Endometrium (tissue), 2 donors: ENCODE measurements at regions not wholly inside any gene's neighbourhood (a gene's known extent, or its start where the extent isn't known, plus 50 kb on each side); places are given as distances from the start of the nearest gene placed in this dataset.

Experiments used
- FAIRE-seq: peaks from 2 replicates; lab custom pipeline; 2012; peaks lifted over from hg19 to GRCh38; lab: Jason Lieb, UNC
- donor health status: control.
- donor health status: control.

DNA sequence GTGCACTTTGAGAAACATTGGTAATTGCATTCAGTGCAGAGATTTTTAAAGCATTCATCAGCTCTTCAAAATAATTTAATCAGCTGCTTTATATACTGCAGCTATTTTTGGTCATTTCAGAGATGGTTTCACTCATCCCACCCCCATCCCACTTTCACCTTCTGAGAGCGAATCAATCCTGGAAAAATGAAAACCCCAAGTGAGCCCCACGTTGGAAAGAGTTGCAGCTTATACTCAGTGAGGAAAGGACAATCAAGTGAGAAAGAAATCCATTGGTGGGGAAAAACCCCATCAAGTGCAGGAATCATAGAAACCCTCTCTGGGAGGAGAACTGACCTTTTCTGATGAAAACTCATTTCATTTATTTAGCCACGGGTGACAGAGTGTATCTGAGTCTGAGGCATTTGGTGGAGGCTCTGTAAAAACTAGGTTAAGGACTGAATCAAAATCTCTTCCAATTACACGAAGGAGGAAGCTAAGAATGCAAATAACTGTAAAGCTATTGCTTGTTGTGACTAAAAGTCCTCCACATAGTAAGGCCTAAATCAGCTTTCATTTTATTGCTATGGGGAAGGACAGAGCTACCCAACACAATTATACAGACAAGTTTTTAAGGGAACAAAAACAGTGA, 240.4 kb upstream of the PGRMC2 start:
- FAIRE-seq: no peak

DNA sequence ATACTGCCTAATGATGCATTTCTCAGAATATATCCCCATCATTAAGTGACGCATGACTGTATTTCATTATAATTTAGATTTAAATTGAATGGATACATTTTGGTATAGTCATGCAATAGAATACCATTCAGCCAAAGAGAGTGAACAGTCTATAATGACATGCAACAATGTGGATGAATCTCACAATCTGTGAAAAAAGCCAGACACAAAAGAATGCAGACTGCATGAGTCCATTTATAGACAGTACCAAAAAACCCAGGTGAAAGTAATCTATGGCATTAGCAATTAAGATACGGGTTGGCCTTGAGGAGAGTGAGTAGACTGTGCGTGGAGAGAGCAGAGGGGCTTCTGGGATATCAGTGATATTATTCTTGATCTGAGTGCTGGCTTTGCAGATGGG, 239.7 kb upstream of the PGRMC2 start:
- no peak for FAIRE-seq

DNA sequence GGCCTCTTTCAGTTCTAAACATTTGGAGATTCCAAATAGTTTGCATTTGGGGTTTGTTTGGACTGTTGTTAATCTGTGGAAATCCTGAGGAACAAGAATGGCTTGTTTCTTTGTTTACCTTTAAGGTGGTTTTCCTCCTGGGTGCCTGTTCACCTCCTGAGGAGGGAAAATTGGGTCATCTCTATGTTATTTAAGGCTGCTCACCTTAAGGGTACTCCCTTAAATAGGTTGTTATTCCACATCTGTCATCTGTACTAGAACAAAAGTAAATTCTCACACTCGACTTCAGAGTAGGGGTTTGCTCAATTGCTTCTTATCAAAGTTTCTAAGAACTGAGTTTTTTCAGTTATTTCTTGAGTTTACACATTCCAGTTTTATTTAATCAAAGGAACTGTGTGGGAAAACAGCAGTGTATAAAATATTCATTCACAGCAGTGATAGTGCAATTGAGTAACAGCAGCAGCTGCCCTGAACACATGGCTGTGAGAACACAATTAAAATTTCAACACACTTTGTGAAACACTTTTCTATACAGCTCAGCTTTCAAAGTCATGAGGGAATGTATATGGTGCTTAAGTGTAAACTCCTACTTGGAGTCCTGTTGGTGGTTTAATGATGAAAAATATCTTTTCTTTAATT, 238.5 kb upstream of the PGRMC2 start:
- FAIRE-seq: no peak

DNA sequence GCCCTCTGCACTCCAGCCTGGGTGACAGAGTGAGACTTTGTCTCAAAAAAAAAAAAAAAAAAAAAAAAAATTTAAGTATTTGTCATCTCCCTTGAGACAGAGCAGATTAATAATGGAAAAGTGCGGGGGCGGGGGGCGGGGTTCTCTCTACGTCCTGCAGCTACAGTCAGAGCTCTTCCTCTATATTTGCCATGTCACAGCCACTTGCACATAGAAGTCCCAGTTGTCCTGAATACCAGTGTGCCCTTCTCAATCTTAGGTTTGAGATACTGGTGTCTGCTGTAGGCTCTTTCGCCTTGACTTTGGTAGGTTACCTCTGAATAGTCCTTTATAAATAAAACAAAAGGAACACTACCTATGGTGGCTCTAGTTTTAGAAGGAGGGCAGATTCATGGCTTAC, 237.8 kb upstream of the PGRMC2 start:
- no peak for FAIRE-seq

DNA sequence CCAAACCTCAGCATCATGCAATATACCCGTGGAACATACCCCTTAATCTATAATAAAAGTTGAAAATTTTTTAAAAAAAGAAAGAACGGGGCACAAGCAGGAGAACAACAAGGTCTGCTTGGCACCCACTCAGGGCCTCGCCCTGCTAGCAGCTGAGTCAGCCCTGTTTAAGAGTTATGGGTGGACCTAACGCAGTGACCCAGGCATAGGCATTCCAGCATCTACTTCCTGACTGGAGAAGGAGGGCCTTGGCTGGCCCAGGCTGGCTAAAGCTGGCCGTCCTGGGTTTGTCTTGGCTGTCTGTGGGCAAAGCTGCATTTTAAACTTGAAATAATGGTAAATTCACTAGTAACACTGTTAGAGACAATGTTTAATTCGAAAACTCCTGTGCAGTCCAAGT, 236.7 kb upstream of the PGRMC2 start:
- no peak for FAIRE-seq

DNA sequence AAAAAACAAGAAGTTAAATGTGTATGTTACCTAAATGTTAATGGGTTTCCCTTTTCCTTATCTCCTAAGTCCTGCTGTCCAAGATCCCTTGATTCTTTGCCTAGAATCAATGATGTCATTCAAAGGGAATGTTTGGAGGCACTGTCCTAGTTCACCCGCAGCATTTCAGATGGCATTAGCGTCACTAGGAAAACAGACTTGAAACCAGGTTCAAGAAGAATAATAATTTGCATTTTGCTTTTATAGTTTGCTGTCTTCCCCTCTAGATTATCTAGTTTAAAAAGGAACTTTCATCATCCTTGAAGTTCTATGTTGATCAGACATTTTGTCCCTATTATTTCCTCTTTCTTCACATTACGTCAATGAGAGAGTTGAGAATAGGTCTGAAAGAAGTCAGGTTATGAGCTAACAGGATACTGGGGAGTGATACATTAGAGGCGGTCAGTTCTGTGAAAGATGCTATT, 234.1 kb upstream of the PGRMC2 start:
- FAIRE-seq: no peak

DNA sequence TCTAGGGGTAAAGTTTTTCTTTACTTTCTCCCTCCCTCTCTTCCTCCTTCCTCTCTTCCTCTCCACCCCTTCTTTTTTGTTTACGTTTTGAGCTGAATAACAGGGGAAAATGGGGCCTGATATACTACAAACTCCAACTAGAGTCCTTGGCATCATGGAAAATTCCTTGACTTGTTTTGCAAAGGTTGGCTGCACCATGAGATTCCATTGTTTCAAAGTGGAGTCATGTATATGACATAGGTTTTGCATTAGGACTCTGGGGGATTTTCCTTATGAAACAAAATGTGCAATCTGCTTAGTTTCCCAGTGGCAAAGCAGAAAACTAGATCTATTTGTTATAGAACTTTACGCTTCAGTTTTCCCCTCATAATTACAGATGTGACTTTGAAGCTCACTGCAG, 233.5 kb upstream of the PGRMC2 start:
- no peak for FAIRE-seq

DNA sequence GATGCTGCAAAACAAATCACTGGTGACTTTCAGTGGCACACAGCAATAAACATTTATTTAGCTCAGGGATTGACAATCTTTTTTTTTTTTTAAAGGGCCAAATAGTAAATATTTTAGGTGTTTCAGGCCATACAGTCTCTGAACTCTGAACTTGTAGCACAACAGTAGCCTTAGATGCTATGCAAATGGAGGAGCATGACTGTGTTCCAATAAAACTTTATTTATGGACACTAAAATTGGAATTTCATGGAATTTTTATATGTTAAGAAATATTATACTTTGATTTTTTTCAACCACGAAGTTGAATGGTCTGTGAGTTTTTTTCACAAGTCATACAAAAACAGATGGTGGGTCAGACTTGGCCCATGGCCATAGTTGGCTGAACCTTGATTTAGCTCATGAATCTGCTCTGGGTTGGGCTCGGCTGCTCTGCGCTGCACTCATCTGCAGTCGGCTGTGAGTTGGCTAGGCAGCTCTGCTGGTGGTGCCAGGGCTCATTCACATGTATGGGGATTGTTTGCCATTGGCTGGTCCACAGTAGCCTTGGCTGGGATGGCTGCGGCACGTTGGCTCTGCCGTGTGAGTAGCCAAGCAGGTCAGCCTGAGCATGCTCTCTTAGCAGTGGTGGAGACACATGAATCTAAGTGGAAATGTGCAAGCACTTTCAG, 231.7 kb upstream of the PGRMC2 start:
- no peak for FAIRE-seq

DNA sequence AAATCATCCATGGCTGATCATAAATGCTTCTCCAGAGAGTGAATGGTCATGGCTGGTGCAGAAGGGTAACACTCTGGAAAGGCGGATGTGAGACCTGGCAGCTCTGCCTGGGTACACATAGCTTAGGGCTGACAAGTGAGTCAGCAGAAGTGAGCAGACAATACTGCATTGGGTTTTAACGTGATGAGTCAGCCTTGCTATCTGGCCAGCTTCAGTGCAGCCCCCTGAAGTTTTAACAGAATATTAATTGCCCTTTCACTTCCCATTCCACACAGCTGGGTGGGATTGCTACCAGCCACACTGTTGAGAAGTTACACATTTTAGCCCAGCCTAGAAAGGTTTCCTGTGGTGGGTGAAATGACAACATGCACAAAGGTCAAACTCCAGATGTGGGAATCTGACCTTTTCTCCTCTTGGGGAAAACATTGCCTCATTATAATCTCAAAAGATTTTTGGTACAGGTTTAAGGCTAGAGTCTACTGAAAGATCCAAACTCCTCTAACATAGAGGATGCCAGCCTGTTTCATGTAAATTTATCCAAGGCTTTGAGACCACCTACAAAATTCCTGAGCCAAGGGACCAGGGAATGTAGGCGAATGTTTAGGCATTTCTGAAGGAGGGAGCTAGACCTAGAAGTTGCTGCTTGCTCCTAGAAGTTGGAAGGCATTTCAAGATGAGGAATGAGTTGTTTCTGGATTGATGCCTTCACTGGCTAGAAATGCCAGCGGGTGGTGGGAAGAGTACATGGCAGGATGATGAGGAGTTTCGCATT, 230.3 kb upstream of the PGRMC2 start:
- FAIRE-seq: peak; percentile 85

DNA sequence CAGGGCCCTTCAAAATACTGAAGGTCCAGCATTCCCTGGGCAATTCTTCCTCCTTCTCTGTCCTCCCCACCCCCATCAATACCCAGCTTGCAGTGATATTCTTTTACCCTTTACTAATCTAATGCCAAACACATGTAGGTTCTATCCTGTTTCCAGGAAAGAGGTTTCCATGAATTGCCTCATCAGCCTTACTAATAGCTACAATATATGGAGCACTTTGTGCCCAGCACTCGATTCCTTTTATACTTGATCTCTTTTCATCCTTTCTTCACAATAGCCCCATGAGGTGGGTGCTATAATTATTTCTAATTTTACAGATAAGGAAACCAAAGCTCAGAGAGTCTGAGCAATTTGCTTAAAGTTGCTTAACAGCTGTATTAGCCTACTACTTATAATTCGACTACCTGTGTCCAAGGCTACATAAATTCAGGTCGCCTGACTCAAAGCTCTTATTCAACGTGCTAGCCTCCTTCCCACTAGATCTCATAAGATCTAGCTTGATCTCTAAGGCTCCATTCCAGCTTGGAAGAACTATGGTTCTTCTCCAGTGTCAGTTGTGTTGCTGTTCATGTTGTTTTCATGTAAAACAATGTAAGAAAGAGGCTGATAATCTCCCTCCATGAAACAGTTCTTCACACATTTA, 229.6 kb upstream of the PGRMC2 start:
- FAIRE-seq: no peak

DNA sequence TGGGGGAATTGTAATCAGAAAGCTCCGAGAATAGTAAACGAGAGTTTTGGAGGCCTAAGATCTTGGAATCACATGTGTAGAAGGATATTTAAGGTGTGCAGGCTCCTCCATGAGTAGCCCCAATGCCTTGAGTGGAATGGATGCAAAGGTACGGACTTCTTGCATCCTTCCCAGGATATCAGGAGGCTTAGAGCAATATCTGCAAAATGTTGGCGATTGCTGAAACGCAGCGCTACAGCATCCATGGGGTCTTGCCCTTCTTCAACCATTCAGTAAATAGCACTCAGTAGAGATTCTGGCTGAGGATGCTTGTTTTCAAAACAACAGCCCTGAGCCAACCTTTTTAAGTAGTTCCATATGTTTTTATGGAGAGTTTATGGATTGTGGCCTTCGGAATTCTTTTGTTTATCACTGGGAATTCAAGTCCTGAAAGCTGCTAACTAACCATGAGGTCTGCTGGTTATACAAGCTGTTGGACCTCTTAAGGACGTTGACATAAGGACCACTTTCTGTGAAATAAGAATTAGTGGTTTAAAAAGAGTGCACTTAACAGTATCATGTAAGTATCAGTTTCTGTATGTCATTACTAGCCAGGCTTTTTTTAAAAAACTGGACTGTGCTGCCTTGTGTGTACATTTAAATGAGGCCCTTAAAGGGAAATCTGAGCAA, 228.8 kb upstream of the PGRMC2 start:
- peak; percentile 96 for FAIRE-seq

DNA sequence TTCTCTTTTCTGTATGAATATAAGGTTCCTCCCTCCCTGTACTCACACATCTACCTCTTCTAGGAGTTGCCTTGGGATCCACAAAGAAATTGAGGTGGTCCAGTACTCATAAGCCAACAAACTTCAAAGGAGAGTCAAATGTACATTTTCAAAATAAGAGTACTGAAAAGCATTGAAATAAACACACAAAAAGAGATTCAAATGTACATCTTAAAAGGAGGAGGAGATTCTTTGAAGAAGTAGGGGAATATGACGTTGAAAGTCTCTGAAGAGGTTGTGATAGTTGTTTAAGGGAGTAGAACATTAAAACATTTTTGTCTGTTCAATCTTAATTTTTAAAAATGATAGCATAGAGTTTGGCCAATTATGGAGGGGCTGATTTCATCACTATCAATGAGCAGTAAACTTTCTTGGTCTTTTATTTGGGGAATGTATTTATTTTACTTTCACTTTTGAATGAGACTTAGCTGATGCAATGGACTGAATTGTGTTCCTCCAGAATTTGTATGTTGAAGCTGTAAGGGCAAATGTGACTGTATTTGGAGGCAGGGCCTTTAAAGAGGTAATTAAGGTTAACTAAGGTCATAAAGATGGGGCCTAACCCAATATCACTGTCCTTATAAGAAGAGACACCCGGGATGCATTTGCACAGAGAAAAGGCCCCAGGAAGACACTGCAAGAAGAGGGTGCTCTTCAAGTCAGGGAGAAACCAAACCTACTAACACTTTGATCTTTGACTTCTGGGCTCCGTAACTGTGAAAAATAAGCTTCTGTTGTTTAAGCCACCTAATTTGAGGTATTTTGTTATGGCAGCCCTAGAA, 226.3 kb upstream of the PGRMC2 start:
- FAIRE-seq: no peak

DNA sequence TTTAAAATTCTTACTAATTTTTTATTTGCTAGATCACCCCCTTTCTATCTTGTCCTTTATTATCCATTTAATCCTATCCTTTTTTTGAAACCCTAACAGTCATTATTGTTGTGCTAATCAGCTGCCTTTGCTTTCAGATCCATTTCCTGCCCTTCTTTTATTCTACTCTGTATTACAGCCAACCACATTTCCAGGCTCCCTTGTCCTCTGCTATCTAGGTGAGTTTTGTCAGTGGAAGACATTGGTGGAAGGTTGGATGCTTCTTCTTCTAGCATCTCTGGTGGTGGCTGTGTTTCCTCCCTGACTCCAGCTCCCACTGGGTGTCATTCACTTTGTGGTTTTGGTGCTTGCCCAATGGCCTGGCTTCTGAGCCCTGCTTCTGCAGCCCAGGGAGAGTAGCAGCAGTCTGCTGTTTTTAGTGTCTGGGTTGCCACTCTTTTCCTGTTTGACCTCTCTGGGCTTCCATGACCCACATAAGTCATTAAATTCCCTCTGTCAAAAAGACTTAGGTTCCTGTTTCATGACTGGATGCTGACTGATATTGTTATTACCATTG, 225.2 kb upstream of the PGRMC2 start:
- FAIRE-seq: no peak

DNA sequence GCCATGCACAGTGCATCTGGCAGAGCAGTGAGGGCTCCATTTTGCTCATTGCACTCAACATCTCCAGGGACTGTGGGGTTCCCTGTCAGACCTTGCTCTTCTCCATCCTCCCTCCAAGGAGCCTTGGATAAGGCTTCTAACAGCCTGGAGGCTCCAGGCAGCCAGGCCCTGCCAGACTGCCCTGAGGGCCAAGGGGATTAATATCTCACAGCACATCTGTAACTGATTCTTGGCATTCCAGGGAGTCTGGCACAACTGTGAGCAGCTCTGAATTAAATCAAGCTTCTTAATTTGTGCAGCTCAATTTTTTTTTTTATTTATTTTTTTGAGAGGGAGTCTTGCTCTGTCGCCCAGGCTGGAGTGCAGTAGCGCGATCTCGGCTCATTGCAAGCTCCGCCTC, 224.5 kb upstream of the PGRMC2 start:
- no peak for FAIRE-seq

DNA sequence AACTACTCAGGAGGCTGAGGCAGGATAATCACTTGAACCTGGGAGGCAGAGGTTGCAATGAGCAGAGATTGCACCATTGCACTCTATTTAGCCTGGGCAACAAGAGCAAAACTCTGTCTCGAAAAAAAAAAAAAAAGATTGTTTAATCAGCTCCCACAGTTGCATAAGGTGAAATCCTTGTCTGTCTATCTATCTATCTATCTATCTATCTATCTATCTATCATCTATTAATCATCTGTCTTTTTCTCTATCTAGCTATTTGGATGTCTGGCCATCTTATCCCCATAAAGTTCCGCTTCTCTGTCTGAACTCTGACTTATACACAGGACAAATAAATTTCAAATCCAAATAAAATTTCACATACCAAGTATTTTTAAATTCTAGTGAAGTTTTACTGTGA, 223.2 kb upstream of the PGRMC2 start:
- no peak for FAIRE-seq

DNA sequence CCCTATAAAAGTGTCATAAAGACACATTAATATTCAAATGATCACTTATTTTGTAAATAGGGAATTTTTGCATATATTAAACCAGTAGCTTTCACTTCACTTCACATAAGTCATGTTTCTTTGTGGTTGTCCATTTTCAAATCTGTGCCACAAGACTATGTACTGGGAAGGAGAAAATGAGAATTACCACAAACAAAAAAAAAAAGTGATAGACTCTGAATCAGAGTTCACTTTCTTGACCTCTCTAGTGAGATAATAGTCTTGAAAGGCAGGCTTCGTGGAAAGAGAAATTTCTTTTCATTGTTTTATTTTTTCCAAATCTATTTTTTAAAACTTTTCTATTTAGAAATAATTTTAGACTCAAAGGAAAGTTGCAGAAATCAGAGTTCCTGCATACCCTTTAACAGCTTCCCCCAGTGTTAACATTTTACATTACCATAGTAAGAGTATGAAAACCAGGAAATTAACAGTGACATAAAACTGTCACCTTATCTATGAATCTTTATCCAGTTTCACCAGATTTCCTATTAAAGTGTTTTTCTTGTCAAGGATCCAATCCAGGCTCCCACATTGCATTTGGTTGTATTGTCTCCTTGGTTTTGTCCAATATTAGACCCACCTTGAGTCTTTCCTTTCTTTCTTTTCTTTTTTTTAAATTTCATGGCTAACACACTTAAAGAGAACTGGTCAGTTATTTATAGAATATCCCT, 215.4 kb upstream of the PGRMC2 start:
- FAIRE-seq: no peak

DNA sequence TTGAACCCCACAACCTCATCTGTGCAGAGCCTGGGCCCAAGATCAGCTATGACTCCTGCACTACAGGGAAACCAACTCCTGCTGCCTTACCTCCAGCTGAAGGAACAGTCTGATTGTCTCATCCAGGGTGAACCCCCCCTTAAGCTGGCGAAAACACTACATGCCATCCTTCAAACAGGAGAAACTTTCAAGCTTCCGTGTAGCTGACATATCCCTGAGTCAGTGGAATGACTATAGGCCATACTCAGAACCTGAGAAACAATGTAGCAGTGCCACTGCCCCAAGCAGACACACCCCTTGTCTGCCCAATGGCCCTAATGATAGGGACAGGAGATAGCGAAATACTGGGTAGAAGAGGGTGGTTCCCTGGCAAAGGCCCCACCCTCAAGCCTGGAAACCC, 213.6 kb upstream of the PGRMC2 start:
- no peak for FAIRE-seq

DNA sequence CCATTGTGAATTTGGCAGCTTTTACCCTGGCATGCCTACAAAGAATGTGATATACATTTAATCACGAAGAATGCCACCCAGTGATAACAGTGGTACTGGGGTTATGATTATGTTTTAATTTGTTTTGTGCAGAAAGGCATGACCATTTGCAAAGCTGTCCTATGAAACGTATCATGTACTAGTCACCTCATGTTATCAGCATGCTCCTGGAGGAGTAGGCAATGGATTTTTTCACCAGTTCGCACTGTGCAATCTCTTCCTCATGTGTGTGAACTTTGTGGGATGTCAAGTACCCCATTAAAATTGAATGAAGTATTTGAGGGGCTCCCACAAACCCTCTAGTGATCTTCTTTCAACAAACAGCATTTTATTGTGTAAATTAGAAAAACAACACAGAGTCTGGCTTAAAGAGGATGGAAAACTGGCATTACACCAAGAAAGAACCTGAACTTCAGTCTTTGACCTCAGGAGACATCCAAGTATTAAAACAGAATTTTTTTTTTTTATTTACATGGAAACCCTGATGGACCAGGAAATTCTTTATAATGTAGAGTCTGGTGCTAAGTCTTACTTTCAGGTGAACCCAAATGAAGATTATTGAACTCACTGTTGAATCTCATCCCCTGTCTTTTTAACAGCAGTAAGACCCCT, 200.6 kb upstream of the PGRMC2 start:
- FAIRE-seq: no peak

DNA sequence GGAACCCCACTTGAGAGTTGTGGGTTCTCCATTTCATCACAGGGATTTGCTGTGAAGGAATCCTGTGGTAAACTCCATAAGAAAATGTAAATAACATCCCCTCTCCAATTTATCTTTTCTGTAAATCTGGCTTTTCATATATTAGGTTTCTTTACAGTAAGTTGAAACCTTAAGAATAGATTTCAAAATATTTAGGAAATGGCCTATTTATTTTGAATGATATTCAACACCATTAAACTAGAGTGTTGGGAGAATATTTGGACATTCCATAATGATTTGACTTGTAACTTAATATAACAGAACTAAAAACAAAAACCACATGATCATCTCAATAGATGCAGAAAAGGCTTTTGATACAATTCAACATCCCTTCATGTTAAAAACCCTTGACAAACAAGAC, 197.3 kb upstream of the PGRMC2 start:
- no peak for FAIRE-seq
